Astrocyte (in vitro differentiated cells and primary cell): ENCODE measurements at regions not wholly inside any gene's neighbourhood (a gene's known extent, or its start where the extent isn't known, plus 50 kb on each side); places are given as distances from the start of the nearest gene placed in this dataset.

ENCODE experiments used
- EZH2 ChIP-seq: IDR thresholded peaks from 2 replicates; pipeline ENCODE4 v1.6.1; 2012; ENCODE audit warnings: mild to moderate bottlenecking, low read length, inconsistent platforms; ENCODE audit not compliant: insufficient read depth
- TF ChIP-seq, protein P1 (sequence below): IDR thresholded peaks from 2 replicates; pipeline ENCODE4 v1.5.1; 2011; ENCODE audit warnings: low read depth, mild to moderate bottlenecking, inconsistent platforms, low read length, moderate library complexity; ENCODE audit not compliant: insufficient read depth

DNA sequence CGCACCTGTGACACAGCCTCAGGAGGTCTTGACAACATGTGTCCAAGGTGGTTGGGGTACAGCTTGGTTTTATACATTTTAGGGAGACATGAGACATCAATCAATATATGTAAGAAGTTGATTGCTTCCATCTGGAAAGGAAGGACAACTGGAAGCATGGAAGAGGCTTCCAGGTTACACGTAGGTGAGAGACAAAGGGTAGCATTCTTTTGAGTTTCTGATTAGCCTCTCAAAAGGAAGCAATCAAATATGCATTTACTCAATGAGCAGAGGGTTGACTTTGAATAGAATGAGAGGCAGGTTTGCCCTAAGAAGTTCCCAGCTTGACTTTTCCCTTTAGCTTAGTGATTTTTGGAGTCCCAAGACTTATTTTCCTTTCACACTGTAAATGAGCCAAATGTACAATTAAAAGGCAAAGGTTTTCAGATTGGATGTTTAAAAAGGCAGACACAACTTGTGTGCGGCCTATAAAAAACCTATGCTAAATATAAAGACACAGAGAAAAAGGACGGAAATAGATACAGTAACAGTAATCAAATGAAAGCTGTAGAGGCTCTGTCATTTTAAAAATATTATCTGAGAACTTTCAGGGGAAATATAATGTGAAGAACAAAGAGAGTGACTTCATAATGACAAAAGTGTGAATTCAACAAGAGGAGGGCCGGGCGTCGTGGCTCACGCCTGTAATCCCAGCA lies 65.7 kb upstream of the LANCL2 start:
- TF ChIP-seq, protein P1, sequence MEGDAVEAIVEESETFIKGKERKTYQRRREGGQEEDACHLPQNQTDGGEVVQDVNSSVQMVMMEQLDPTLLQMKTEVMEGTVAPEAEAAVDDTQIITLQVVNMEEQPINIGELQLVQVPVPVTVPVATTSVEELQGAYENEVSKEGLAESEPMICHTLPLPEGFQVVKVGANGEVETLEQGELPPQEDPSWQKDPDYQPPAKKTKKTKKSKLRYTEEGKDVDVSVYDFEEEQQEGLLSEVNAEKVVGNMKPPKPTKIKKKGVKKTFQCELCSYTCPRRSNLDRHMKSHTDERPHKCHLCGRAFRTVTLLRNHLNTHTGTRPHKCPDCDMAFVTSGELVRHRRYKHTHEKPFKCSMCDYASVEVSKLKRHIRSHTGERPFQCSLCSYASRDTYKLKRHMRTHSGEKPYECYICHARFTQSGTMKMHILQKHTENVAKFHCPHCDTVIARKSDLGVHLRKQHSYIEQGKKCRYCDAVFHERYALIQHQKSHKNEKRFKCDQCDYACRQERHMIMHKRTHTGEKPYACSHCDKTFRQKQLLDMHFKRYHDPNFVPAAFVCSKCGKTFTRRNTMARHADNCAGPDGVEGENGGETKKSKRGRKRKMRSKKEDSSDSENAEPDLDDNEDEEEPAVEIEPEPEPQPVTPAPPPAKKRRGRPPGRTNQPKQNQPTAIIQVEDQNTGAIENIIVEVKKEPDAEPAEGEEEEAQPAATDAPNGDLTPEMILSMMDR = no peak
- TF ChIP-seq EZH2 = no peak
